ENCODE measurements at regions not wholly inside any gene's neighbourhood (a gene's known extent, or its start where the extent isn't known, plus 50 kb on each side); places are given as distances from the start of the nearest gene placed in this dataset.
A peak's percentile ranks its signal among the peaks of the same experiment; 100 is the strongest.

DNA sequence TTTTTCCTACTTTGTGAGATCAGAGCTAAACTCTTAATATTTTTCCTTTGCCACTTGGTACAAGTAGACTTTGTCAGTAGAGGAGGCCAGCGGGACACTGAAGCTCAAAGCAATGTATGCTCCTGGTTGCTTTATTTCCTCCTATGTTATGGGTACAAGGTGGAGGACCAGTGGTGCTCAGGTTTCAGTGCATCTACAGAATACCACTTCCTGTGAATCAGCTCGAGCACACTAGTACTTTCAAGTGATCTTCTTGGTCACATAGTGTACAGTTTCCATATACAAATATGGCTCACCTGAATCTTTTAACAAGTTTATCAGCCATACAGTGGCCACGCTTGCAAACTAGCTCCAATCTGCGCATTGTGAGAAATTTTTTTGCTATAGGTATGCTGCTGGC is 1674.8 kb upstream of the TMEFF2 start:
- no peak for DNase-seq (ENCODE audit: low read depth)
- TF ChIP-seq, protein P1, sequence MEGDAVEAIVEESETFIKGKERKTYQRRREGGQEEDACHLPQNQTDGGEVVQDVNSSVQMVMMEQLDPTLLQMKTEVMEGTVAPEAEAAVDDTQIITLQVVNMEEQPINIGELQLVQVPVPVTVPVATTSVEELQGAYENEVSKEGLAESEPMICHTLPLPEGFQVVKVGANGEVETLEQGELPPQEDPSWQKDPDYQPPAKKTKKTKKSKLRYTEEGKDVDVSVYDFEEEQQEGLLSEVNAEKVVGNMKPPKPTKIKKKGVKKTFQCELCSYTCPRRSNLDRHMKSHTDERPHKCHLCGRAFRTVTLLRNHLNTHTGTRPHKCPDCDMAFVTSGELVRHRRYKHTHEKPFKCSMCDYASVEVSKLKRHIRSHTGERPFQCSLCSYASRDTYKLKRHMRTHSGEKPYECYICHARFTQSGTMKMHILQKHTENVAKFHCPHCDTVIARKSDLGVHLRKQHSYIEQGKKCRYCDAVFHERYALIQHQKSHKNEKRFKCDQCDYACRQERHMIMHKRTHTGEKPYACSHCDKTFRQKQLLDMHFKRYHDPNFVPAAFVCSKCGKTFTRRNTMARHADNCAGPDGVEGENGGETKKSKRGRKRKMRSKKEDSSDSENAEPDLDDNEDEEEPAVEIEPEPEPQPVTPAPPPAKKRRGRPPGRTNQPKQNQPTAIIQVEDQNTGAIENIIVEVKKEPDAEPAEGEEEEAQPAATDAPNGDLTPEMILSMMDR (IDR thresholded peaks at IDR 0.05; ENCODE audit: insufficient read depth, low read depth, low read length) = no peak
- H3K4me3 ChIP-seq (ENCODE audit: low read depth, low read length) = no peak overlapping the region

DNA sequence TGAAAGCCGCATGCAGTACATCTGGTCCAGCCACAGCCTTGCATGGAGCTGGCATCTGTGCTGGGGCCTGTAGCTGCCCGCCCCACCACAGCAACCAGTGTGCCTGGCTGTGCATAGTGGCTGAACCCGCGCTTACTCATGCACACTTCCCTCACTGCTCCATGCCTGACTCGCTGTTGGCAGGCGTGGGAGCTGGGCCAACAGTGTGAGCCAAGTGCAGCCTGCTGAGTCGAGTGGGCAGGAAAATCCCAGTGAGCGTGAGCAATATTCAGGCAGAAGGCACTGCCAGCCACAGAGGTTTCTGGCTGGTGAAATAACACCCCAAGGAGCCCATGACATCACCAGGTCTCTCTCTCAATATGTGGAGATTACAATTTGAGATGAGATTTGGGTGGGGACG is 1674.1 kb upstream of the TMEFF2 start:
- DNase-seq (ENCODE audit: low read depth) = no peak
- TF ChIP-seq, protein P1 (IDR thresholded peaks at IDR 0.05; ENCODE audit: insufficient read depth, low read depth, low read length) = no peak
- no peak overlapping the region for H3K4me3 ChIP-seq (ENCODE audit: low read depth, low read length)

DNA sequence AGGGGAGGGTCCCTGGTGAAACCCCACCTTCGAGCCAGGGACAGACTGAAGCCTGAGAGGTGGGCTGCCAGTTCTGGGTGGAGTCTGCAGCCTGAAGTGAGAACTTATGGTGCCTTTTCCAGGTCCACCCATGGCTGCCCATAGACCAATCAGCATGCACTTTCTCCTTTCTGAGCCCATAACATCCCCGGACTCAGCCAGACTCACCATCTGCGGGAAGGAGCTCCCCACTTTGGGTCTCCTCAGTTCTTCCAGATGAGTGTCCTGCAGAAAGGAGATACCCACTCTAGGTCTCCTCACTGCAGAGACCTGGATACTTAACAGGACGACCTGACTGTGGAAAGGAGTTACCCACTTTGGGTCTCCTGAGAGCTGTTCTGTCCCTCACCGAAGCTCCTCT is 1673.4 kb upstream of the TMEFF2 start:
- no peak overlapping the region for H3K4me3 ChIP-seq (ENCODE audit: low read depth, low read length)
- no peak for DNase-seq (ENCODE audit: low read depth)
- TF ChIP-seq, protein P1 (IDR thresholded peaks at IDR 0.05; ENCODE audit: insufficient read depth, low read depth, low read length) = no peak

DNA sequence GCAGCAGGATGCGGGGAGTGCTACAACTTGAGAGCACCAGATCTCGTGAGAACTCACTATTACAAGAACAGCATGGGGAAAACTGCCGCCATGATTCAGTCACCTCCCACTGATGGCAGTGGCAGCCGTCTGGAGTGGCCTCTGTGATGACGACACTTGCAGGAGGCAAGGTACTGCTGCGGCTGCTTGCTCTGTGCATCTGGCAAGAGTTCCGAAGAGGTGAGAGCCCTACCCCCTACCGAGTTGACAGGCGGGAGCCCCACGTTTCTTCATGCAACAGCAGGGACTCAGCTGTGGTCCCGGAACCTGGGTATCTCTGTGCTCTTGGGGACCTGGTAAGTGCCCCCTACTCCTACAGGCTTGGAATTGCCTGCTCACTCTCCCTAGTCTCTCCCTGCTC is 1672.7 kb upstream of the TMEFF2 start:
- TF ChIP-seq, protein P1 (IDR thresholded peaks at IDR 0.05; ENCODE audit: insufficient read depth, low read depth, low read length) = no peak
- H3K4me3 ChIP-seq (ENCODE audit: low read depth, low read length) = no peak overlapping the region
- DNase-seq (ENCODE audit: low read depth) = no peak

DNA sequence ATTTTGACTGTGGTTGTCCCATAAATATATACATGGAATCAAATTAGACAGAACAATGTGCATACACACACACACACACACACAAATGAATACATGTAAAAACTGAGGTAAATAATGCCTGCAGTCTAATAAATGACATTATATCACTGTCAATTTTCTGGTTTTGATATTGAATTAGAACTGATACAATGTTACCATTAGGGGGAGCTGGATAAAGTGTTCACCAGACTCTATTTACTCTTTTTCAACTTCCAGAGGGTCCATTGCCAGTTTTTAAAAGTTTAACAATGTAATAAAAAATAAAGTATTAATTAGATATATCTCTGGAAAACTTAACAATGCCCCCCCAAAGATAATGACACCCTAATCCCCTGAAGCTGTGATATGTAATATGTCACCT is 1666.8 kb upstream of the TMEFF2 start:
- DNase-seq (ENCODE audit: low read depth) = no peak
- TF ChIP-seq, protein P1 (IDR thresholded peaks at IDR 0.05; ENCODE audit: insufficient read depth, low read depth, low read length) = no peak
- no peak overlapping the region for H3K4me3 ChIP-seq (ENCODE audit: low read depth, low read length)

DNA sequence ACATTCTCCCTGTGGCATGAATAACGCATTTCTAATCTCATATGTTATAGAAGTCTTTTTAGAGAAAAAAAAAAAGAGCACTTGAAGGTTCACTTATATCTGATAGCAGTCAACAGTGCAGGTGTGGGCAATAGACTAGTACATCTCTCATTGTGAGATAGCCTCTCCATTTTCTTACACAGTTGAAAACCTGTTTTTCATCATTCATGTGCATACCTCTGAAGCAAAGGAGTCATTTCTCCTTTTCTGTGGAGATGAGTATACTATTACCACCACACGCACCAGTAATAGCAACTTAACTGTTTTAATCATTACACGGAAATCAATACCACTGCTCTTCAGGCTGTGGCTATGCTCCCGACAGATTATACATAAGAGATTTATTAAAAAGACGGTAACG is 1653.3 kb upstream of the TMEFF2 start:
- TF ChIP-seq, protein P1 (IDR thresholded peaks at IDR 0.05; ENCODE audit: insufficient read depth, low read depth, low read length) = no peak
- DNase-seq (ENCODE audit: low read depth) = no peak
- no peak overlapping the region for H3K4me3 ChIP-seq (ENCODE audit: low read depth, low read length)

DNA sequence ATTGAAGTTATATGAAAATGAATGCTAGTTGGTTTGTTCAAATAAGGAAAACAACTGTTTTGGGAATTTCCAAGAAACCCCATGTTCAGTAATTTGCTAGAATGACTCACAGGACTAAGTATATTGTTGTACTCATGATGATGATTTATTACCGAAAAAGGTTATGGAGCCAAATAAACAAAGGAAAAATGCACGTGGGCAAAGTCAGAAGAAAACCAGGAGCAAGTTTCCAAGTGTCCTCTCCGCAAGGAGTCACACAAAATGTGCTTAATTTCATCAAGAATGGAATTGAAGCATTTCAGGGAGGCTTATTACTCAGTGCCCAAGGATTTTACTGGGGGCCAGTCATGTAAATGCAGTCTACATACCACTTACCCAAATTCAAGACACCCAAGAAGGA is 1652.4 kb upstream of the TMEFF2 start:
- TF ChIP-seq, protein P1 (IDR thresholded peaks at IDR 0.05; ENCODE audit: insufficient read depth, low read depth, low read length) = no peak
- peak; percentile 69 for DNase-seq (ENCODE audit: low read depth)
- H3K4me3 ChIP-seq (ENCODE audit: low read depth, low read length) = no peak overlapping the region

All from fibroblast of villous mesenchyme (primary cell).